Type B pancreatic cell (in vitro differentiated cells): ENCODE measurements at regions not wholly inside any gene's neighbourhood (a gene's known extent, or its start where the extent isn't known, plus 50 kb on each side); places are given as distances from the start of the nearest gene placed in this dataset.
"Not testable (repeated sequence)": the region's sequence is repeated elsewhere in the genome, so short reads cannot be mapped to it uniquely, and the experiment has no call there.

ENCODE experiments used
- DNase-seq: peaks from one replicate; pipeline ENCODE4 v3.0.0; 2021; ENCODE audit warnings: mixed read lengths; ENCODE audit not compliant: unreplicated experiment; ENCODE audit errors: extremely low spot score
- H3K27ac Mint-ChIP-seq: 2 replicates; pipeline ENCODE4 v1.8.0; 2021; ENCODE audit warnings: mild to moderate bottlenecking, mixed read lengths
- H3K27me3 Mint-ChIP-seq: 2 replicates; pipeline ENCODE4 v1.8.0; 2021; ENCODE audit warnings: mixed read lengths
- H3K36me3 Mint-ChIP-seq: 2 replicates; pipeline ENCODE4 v1.8.0; 2021; ENCODE audit warnings: mixed read lengths
- H3K4me1 Mint-ChIP-seq: one replicate; pipeline ENCODE4 v1.8.0; 2021; ENCODE audit warnings: mixed read lengths; ENCODE audit not compliant: unreplicated experiment
- H3K4me3 Mint-ChIP-seq: 2 replicates; pipeline ENCODE4 v1.8.0; 2021; ENCODE audit warnings: mild to moderate bottlenecking, mixed read lengths
- H3K9me3 Mint-ChIP-seq: 2 replicates; pipeline ENCODE4 v1.8.0; 2021; ENCODE audit warnings: mixed read lengths
- TF ChIP-seq, protein P1 (sequence below): fragments of 200-600 bp; sonication (generic); conservative IDR thresholded peaks from 2 replicates; pipeline ENCODE4 v1.5.0; 2021; ENCODE audit warnings: antibody characterized with exemption, mild to moderate bottlenecking

DNA sequence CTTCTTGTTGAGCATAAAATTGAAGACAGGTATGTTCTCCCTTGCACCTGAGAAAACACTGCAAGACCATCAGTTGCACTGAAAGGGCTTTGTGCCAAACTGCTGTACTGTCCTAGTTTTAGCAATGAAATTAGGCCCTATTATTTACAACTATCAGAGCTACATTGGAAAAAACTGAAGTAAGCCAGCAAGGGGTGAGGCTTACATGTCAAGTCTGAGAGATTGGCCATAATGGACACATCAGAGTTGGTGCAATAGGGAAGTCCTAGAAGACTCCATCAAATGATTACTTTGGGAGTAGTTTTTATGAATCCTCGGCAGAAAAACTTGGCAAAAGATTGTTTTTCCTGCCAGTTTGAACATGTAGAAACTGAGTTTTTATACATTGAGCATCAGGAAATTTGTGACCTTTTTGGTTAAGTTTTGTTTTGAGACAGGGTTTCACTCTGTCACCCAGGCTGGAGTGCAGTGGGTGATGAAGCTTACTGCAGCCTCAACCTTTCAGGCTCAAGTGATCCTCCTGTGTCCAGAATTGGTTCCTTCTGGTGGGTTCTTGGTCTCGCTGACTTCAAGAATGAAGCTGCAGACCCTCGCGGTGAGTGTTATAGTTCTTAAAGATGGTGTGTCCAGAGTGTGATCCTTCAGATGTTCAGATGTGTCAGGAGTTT, 160.1 kb upstream of the BANK1 start:
- H3K4me3 Mint-ChIP-seq: no peak overlapping the region
- H3K9me3 Mint-ChIP-seq: no peaks in the 10 kb centered on the region
- TF ChIP-seq, protein P1, sequence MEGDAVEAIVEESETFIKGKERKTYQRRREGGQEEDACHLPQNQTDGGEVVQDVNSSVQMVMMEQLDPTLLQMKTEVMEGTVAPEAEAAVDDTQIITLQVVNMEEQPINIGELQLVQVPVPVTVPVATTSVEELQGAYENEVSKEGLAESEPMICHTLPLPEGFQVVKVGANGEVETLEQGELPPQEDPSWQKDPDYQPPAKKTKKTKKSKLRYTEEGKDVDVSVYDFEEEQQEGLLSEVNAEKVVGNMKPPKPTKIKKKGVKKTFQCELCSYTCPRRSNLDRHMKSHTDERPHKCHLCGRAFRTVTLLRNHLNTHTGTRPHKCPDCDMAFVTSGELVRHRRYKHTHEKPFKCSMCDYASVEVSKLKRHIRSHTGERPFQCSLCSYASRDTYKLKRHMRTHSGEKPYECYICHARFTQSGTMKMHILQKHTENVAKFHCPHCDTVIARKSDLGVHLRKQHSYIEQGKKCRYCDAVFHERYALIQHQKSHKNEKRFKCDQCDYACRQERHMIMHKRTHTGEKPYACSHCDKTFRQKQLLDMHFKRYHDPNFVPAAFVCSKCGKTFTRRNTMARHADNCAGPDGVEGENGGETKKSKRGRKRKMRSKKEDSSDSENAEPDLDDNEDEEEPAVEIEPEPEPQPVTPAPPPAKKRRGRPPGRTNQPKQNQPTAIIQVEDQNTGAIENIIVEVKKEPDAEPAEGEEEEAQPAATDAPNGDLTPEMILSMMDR: no peak

GRCh38 chr4:101621120-101621519, 169.4 kb upstream of the BANK1 start:
- Mint-ChIP-seq H3K4me3 (no peak overlapping the region), H3K36me3 (no peaks in the 10 kb centered on the region), H3K27ac (no peak overlapping the region), H3K27me3 (no peaks in the 10 kb centered on the region), H3K4me1 (peaks cover 8% of the 10 kb centered on the region), H3K9me3 (no peaks in the 10 kb centered on the region)
- TF ChIP-seq, protein P1: no peak
- DNase-seq: no peak

More for the DNA sequence above, 160.1 kb upstream of the BANK1 start:
- Mint-ChIP-seq H3K36me3 (no peaks in the 10 kb centered on the region), H3K27me3 (no peaks in the 10 kb centered on the region), H3K27ac (no peak overlapping the region), H3K4me1 (no peaks in the 10 kb centered on the region)
- DNase-seq: no peak

DNA sequence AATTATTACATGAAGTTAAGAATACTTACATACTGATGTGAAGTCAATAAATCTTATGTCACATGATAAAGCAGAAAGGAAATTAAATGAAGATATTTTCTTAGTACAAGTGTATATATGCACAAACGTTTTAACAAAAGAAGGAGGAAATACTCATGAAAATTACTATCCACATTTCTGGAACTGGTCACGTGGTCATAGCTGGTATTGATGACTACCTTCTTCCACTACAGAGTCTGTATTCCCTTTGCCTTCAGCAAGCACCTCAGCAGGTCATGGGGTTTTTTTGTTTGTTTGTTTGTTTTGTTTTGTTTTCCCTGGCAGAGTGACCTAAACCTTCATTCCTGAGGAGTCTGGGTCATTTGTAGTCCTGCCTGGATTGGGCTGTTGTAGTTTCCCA, 174.9 kb upstream of the BANK1 start:
- no peaks in the 10 kb centered on the region for H3K36me3 Mint-ChIP-seq
- TF ChIP-seq, protein P1: no peak
- H3K4me1 Mint-ChIP-seq: no peaks in the 10 kb centered on the region
- DNase-seq: no peak
- peaks cover 7% of the 10 kb centered on the region for H3K9me3 Mint-ChIP-seq
- no peak overlapping the region for H3K27ac Mint-ChIP-seq
- no peaks in the 10 kb centered on the region for H3K27me3 Mint-ChIP-seq
- H3K4me3 Mint-ChIP-seq: no peak overlapping the region

DNA sequence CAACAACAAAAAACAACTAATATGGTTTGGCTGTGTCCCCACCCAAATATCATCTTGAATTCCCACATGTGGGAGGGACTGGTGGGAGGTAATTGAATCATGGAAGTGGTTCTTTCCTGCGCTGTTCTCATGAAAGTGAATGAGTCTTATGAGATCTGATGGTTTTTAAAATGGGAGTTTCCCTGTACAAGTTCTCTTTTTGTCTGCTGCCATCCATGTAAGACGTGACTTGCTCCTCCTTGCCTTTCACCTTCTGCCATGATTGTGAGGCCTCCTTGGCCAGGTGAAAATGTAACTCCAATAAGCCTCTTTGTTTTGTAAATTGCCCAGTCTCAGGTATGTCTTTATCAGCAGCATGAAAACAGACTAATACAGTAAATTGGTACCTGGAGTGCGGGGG, 183.5 kb upstream of the BANK1 start:
- not testable (repeated sequence) for DNase-seq, H3K27me3 Mint-ChIP-seq, H3K4me1 Mint-ChIP-seq, H3K4me3 Mint-ChIP-seq, H3K27ac Mint-ChIP-seq, H3K36me3 Mint-ChIP-seq, H3K9me3 Mint-ChIP-seq

GRCh38 chr4:101604976-101605375, 185.6 kb upstream of the BANK1 start:
- H3K4me1 Mint-ChIP-seq: peaks cover 3% of the 10 kb centered on the region
- peaks cover 6% of the 10 kb centered on the region for H3K36me3 Mint-ChIP-seq
- H3K4me3 Mint-ChIP-seq: no peak overlapping the region
- DNase-seq: no peak
- H3K27ac Mint-ChIP-seq: no peak overlapping the region
- H3K27me3 Mint-ChIP-seq: peaks cover 3% of the 10 kb centered on the region
- H3K9me3 Mint-ChIP-seq: peaks cover 8% of the 10 kb centered on the region
- TF ChIP-seq, protein P1: no peak

- Mint-ChIP-seq H3K4me3 (no peak overlapping the region), H3K36me3 (no peaks in the 10 kb centered on the region), H3K27ac (no peak overlapping the region), H3K4me1 (peaks cover 3% of the 10 kb centered on the region), H3K9me3 (no peaks in the 10 kb centered on the region), H3K27me3 (no peaks in the 10 kb centered on the region)
- TF ChIP-seq, protein P1: no peak
- DNase-seq: no peak
Observed at GRCh38 chr4:101600287-101600686, 190.2 kb upstream of the BANK1 start.
